ENCODE measurements at regions not wholly inside any gene's neighbourhood (a gene's known extent, or its start where the extent isn't known, plus 50 kb on each side); places are given as distances from the start of the nearest gene placed in this dataset.
"Not testable (repeated sequence)": the region's sequence is repeated elsewhere in the genome, so short reads cannot be mapped to it uniquely, and the experiment has no call there.

DNA sequence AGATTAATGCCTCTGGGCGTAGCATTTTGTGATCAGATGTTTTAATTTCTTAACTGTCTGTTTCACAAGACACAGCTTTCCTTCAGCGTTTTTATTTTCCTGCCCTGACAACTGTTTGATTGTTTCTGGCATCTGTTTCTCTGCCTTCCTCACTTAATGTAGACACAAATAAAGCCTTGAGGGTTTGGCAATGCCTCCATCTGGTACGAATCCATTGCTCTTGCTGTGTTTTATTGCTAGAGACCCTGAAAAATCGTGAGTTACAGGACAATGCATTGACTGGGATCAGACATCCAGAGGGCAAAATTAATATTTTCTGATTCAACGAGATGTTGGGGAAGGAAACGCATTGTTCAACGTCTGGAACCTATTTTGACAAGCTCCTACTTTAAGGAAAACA is 363.5 kb downstream of the MRPL39 start:
- no peak for DNase-seq (ENCODE audit: low read depth, low spot score)

DNA sequence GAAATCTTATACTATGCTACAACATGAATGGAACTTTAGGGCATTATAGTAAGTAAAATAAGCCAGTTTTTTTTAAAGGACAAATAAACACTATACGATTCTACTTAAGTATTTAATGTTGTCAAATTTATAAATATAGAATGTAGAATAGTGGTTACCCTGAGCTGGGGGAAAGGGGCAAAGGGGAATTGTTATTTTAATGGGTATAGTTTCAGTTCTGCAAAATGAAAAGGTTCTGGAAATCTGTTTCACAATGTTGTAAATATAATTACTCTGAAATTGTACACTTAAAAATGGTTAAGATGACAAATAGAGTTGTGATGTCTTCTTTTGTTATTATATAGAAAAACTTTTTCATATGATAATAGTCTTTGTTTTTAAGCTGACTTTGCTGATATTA is 366.3 kb downstream of the MRPL39 start:
- DNase-seq (ENCODE audit: low read depth, low spot score): no peak

DNA sequence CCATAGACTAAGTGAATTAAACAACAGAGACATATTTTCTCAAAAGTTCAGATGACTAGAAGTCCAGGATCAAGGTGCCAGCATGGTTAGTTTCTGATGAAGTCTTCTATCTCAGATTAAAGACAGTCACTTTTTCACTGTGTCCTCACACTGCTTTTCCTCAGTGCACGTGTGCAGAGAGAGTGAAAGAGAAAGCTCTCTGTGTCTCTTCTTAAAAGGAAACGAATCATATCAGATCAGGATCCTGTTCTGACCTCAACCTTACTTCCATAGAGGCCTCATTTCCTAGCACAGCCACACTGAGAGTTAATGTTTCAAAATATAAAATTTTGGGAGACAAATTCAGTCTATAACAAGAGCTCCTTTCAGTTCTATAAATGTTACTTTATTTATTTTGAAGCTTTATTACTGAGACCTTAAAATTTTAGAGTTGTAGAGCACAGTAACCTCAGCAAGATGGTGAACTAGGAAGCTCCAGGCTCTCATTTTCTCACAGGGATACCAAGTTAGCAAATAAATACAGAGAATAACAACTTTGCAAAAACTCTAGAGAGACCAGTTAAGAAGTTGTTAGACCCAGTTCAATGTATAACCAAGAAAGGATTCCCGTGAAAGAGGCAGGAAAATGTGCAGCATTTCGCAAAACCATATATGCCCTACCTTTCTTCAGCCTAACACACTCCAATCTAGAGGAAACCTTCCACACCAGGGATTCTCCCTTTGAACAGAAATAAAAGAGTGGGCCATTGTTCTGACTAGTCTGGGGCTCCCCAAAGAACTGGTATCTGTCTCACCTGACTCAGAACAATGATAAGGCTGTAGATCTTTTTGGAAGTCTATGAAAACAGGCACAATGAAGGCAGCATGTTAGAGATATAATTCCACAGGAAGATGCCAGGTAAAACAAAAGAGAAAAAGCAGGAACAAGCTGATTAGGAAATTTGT is 372.2 kb downstream of the MRPL39 start:
- no peak for DNase-seq (ENCODE audit: low read depth, low spot score)

DNA sequence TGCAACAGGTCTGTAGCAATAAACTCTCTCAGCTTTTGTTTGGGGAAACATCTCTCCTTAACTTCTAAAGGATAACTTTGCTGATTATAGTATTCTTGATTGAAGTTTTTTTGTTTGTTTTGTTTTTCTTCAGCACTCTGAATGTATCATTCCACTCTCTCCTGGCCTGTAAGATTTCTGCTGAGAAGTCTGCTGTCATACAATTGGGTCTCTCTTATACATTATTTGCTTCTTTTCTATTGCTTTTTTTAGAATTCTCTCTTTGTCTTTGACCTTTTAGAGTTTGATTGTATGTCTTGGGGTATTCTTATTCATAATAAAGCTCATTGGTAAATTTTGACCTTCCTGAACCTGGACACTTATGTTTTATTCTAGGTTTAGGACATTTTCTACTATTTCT is 386.3 kb downstream of the MRPL39 start:
- no peak for DNase-seq (ENCODE audit: low read depth, low spot score)

DNA sequence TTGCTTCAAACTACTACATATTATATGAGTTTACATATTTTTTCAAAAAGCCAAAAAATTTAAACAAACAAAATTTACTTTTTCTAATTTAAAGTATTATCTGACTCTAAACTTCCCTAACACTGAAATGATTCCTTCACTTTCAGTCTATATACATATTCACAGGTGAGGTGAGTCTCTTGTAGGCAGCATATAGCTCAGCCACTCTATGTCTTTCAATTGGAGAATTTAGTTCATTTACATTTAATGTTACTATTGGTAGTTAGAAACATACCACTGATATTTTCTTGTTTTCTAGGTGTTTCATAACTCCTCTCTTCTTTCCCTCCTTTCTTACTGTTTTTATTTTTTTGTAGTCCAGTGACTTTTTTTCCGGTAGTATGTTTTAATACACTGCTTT is 387.1 kb downstream of the MRPL39 start:
- DNase-seq (ENCODE audit: low read depth, low spot score): no peak

DNA sequence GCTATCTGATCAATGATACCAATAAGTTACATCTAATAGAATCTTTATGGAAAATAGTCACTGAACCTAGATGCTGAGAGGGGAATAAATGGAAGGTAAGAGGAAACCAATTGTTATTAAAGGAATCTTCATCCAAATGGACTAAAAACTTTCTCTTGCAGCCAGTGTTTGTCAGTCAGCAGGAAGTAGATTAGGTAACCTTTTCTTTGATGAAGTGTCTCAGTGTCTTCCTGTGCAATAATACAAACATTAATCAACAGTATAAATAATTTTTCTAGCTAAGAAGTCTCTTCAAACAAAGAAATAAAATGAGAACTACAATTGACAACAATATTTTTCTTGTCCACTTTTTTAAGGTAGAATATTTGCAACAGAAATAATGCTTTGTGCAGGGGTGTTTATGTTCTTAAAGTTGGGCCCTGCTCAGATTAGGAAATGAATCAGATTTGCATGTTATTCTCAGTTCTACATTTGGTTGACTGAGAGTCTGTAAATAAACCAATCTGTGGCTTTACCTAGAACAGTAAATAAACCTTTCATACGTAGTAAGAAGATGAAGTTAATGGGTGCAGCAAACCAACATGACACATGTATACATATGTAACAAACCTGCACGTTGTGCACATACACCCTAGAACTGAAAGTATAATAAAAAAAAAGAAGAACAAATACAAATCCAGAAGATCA is 391.4 kb downstream of the MRPL39 start:
- no peak for DNase-seq (ENCODE audit: low read depth, low spot score)

DNA sequence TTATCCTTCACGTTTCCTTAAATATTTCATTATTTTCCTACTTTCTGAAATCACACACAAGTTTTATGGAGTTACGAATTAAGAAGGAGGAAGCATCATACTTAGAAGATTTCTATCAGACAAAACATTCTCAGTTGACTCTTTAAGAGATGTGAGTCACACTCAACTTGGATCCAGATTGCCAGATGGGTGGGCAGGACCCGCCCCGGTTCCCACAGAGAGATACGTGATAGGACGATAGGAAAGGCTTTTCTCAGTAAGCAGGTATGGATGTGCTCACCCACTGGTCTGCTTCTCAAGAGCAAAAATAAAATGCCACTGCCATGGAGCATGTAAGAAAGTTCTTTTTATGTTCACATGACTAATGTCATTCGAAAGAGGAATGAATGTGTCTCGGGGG is 392.6 kb downstream of the MRPL39 start:
- DNase-seq (ENCODE audit: low read depth, low spot score): no peak

DNA sequence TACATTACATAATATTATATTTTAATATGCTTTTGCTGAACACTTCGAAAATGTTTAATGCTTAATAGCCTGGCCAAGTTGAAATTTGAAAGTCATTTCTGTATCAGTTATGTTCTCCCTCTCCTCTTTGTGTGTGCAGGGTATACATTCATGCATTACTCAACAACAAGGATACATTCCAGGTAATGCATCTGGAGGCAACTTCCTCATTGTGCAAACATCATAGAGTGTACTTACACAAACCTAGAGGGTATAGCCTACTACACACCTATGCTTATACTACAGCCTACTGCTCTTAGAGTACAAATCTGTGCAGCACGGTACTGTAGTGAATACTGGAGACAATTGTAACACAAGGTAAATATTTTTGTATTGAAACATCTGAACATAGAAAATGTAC is 407.3 kb downstream of the MRPL39 start:
- no peak for DNase-seq (ENCODE audit: low read depth, low spot score)

DNA sequence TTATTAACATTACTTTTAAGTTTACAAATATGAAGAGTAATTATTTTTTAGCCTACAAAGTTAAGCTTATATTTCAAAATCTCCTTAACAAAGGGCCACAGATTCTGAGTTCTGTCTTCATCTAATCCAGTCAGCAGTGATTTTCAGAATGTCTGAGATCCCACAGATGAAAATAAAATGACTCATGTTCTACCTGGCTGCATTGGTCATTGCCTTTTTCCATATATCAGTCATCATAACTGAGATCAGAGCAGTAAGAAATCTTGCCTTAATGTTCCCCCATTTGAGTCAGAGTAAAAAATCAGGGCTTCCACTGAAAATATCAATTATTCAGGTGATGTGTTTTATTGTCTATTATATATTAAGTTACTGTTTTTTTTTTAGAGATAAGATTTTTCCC is 416.1 kb downstream of the MRPL39 start:
- DNase-seq (ENCODE audit: low read depth, low spot score): no peak

DNA sequence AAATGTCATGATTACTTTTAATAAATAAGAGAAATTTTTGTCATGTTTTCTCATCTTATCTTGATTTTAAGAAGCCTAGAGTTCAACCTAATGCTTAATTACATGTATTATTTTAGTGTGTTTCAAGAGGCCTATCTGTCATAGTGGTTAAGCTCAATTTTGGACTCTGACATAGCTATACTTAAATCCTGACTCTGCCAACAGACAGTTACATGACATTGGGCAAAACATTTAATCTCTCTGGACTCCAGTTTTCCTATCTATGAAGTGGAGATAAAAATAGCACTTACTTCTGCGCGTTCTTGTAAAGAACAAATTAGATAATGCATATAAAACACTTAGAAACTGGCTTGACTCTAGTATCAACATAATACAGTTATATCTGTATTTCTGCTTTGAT is 417.8 kb downstream of the MRPL39 start:
- DNase-seq (ENCODE audit: low read depth, low spot score): no peak

DNA sequence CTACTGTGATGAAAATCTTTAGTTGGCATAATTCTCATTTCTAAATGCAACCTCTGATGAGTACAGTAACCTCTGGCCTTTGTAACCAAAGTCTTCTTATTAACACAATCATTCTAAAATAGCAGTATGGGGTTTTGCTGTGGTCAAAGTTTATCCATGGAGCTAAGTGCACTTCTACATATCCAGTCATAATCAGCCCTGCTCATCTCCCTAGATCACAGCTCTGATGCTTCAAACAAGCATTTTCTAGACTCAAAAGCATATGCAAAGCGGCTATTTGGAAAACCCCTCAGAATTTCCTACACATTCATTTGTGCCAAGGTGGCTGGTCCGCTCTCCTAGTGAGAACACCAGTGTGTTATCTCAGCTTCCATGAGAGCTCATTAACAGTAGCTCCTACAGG is 418.6 kb downstream of the MRPL39 start:
- DNase-seq (ENCODE audit: low read depth, low spot score): no peak

DNA sequence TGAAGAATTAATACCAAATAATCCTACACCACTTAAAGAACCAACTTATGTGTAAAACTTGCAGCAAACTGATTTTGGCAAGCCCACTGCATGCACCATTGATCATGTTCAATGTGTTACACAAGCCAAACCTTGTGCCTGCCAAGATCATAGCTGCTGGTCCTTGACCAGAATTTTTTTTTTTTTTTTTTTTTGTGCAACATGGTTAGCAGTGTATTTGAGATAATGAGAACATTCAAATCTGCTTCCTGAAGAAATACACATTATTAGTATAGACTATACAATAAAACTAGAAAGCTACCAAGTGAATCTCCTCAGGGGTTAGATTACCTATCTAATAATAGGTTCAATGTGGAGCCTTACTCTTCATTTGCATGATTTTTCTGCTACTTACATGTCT is 421.0 kb downstream of the MRPL39 start:
- no peak for DNase-seq (ENCODE audit: low read depth, low spot score)

DNA sequence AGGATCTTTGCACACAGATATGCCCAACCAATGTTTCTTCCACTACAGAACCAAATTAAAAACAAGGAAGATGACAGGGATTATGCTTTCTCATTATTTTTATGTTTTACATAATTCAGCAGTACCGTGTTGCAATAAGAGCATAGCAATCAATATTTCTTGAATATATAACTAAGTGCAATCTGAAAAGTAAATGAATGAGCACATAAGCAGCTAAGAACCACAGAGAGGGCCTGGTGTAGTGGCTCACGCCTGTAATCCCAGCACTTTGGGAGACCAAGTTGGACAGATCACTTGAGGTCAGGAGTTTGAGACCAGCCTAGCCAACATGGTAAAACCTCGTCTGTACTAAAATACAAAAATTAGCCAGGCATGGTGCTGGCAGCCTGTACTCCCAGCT is 423.7 kb downstream of the MRPL39 start:
- no peak for DNase-seq (ENCODE audit: low read depth, low spot score)

DNA sequence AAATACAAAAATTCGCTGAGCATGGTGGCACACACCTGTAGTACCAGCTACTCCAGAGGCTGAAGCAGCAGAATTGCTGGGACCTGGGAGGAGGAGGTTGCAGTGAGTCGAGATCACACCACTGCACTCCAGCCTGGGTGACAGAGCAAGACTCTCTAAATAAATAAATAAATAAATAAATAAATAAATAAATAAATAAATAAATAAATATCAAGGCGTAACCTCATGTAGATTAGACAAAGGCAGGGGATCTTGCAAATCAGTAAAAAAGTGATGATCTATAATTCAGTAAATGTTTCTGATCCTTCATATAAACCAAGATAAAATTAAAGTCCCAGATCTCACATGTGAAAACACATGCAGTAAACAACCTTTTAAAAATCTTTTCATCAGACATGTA is 425.6 kb downstream of the MRPL39 start:
- not testable (repeated sequence) for DNase-seq (ENCODE audit: low read depth, low spot score)

DNA sequence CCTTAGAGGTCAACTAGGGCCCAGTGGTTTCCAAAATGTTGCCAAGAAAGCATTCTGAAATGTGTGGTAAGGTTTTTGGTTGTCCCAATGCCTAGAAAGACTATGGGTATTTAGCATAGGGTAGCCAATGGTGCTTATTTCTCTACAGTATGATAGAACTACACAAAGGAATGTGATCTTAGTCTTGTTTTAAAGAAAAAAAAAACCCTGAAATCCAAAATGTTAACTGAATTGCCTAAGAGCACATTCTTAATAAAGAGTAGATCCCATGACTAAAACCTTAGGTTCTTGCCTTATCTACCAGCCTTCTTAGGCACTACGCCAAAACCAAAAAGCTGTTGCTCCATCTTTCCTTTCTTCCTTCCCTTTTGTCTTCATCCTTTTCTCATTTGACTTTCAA is 428.2 kb downstream of the MRPL39 start:
- no peak for DNase-seq (ENCODE audit: low read depth, low spot score)

DNA sequence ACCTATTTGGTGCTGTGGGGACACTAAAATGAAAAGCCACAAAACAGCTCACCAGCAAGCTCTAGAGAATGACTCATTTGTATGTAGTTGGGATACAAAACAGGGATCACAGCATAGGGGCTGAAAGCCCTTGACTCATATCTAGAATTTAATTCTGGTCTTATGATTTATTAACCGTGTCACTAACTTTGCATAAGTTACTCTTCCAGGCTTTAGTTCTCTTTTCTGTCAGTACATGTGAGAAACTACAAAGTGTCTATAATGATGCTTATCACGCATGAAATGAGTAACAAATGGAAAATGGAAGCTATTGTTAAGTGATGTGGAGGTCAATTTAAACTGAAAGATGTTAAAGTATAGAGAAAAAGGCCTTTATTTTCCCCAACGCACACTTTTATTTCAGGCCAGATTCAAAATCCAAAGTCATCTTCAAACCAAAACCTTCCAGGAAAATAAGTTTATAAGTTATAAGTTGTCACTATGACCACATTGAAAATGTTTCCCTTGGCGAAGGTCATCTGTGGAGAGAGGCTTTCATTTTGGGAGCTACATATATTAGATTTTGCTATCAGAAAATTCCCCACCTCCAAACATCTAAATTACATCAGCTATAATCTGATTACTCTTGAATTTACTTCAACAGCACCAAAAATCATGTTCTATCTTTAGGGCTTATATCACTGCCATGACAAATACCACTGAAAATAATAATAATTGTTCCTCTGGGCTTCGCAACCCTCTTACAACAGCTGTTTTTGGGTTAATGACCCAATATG is 430.5 kb downstream of the MRPL39 start:
- no peak for DNase-seq (ENCODE audit: low read depth, low spot score)

DNA sequence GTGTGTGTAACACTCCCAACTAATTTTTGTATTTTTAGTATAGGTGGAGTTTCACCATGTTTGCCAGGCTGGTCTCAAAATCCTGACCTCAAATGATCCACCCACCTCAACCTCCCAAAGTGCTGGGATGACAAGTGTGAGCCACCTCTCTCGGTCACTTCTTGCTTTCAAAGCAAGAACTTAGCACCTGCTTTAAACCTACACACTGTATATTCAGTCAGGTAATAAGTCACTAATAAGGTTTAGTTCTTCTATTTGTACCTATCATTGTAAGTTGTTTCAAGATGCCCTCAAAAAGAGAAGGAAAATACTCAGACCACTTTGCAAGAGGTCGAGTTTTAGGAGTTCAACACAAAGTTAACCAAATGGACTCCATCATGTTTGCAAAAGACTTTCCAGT is 431.3 kb downstream of the MRPL39 start:
- DNase-seq (ENCODE audit: low read depth, low spot score): no peak

DNA sequence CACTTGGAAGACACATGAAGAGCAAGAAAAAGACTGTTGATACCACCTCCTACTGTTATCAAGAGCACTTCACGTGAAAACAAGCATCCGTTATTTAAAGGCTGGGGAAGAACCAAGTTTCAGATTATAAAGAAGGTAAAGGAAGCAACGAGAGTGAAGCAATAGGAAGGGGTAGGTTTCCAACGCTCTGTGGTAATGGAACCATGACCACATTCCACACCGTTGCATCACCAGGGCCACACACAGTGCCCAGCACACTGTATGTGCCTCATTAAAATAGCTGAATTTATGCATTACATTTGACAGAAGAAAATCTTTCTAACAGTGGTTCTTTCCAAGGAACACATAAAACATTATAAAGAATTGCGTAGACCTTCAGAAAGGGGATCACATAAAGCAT is 435.8 kb downstream of the MRPL39 start:
- DNase-seq (ENCODE audit: low read depth, low spot score): no peak

DNA sequence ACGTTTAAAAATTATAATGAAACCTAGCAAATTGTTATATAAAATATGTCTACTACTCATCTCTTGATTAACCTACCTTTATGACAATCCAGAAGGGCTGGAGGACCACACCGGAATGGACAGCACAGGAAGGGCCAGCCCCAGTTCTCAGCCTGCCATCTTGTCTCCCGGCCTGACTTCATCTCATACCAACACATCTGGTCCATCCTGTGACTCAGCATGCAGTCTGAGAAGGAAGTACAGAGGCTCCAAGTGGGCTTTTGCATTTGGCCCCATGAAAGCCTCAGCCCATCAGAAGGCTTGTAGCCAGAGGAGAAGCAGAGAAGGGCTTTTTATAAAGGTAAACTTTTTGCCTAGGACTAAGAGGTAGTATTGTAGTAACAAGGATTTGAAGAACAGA is 436.6 kb downstream of the MRPL39 start:
- no peak for DNase-seq (ENCODE audit: low read depth, low spot score)

DNA sequence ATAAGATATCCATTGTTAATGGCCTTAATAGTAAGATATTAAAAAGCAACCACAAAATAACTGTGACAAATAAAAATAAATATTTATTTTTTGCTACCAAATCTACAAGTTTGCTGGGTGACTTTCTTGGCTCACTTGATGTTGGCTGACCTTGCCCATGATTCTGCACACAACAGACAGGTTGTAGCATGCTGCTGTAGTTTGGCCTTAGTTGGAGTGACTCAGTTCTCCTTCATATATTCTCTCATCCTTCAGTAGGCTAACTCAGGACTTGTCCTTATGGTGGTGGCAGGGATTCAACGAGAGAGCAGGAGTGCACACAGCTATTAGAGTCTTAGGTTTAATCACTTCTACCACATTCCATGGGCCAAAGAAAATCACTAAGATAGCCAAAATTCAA is 437.9 kb downstream of the MRPL39 start:
- no peak for DNase-seq (ENCODE audit: low read depth, low spot score)

DNA sequence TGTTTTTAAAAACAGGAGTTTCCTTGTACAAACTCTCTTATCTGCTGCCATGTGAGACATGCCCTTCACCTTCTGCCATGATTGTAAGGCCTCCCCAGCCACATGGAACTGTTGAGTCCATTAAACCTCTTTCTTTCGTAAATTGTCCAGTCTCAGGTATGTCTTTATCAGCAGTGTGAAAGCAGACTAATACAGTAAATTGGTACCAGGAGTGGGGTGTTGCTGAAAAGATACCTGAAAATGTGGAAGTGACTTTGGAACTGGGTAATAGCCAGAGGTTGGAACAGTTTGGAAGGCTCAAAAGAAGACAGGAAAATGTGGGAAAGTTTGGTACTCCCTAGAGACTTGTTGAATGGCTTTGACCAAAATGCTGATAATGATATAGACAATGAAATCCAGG is 440.4 kb downstream of the MRPL39 start:
- not testable (repeated sequence) for DNase-seq (ENCODE audit: low read depth, low spot score)

DNA sequence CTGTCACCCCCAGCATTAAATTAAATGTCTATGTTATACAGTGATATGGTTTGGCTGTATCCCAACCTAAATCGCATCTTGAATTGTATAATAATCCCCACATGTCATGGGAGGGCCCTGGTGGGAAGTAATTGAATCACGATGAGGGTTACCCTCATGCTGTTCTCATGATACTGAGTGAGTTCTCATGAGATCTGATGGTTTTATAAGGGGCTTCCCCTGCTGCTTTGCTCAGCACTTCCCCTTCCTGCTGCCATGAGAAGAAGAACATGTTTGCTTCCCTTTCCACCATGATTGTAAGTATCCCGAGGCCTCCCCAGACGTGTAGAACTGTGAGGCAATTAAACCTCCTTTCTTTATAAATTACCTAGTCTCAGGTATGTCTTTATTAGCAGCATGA is 445.7 kb downstream of the MRPL39 start:
- DNase-seq (ENCODE audit: low read depth, low spot score): no peak

Data from ELF-1 (cell line).